HepG2 (cell line): ENCODE measurements at regions not wholly inside any gene's neighbourhood (a gene's known extent, or its start where the extent isn't known, plus 50 kb on each side); places are given as distances from the start of the nearest gene placed in this dataset.

ENCODE experiments used
- CHD4 ChIP-seq: fragments of 200-600 bp; sonication (generic); IDR thresholded peaks from 2 replicates; pipeline ENCODE4 v1.7.0; 2017; ENCODE audit warnings: mild to moderate bottlenecking, low read length, borderline replicate concordance
- EP300 ChIP-seq, 3 experiments: sonication (generic) in 1 of 3; formaldehyde crosslinking in 1 of 3; IDR thresholded peaks; 2 replicates each; pipeline versions ENCODE4 v1.5.1 to v1.6.1; 2011 to 2020; ENCODE audit warnings: low read depth in 2 of 3, low read length in 2 of 3, borderline replicate concordance in 1 of 3, improper control_type of control experiment in 1 of 3, mild to moderate bottlenecking in 1 of 3, missing genetic modification reagents in 1 of 3, moderate library complexity in 1 of 3
- GPBP1L1 ChIP-seq: sonication (generic); formaldehyde crosslinking; IDR thresholded peaks from 2 replicates; pipeline ENCODE4 v1.5.0; 2020; ENCODE audit warnings: mild to moderate bottlenecking, missing genetic modification reagents
- PAX8 ChIP-seq: sonication (generic); formaldehyde crosslinking; IDR thresholded peaks from 2 replicates; pipeline ENCODE4 v1.8.0; 2022; ENCODE audit warnings: mild to moderate bottlenecking, missing genetic modification reagents, borderline replicate concordance
- RFX1 ChIP-seq: fragments of 450-650 bp; IDR thresholded peaks from 2 replicates; pipeline ENCODE4 v1.6.1; 2017
- TCF12 ChIP-seq, 2 experiments: fragments of 450-650 bp in 1 of 2; sonication (generic) in 1 of 2; formaldehyde crosslinking in 1 of 2; IDR thresholded peaks; 2 replicates each; pipeline versions ENCODE4 v1.6.1 to v1.8.0; 2017 to 2022; ENCODE audit warnings: antibody characterized with exemption in 1 of 2, mild to moderate bottlenecking in 1 of 2, missing genetic modification reagents in 1 of 2, moderate library complexity in 1 of 2
- ZNF207 ChIP-seq: fragments of 450-650 bp; IDR thresholded peaks from 2 replicates; pipeline ENCODE4 v1.6.1; 2016; ENCODE audit warnings: antibody characterized with exemption, borderline replicate concordance
- ZNF274 ChIP-seq: sonication (generic); formaldehyde crosslinking; IDR thresholded peaks from 2 replicates; pipeline ENCODE4 v1.5.1; 2020; ENCODE audit warnings: mild to moderate bottlenecking, missing genetic modification reagents
- TF ChIP-seq, protein P1 (sequence below): IDR thresholded peaks from 2 replicates; pipeline ENCODE4 v1.6.1; 2012; ENCODE audit warnings: inconsistent platforms

DNA sequence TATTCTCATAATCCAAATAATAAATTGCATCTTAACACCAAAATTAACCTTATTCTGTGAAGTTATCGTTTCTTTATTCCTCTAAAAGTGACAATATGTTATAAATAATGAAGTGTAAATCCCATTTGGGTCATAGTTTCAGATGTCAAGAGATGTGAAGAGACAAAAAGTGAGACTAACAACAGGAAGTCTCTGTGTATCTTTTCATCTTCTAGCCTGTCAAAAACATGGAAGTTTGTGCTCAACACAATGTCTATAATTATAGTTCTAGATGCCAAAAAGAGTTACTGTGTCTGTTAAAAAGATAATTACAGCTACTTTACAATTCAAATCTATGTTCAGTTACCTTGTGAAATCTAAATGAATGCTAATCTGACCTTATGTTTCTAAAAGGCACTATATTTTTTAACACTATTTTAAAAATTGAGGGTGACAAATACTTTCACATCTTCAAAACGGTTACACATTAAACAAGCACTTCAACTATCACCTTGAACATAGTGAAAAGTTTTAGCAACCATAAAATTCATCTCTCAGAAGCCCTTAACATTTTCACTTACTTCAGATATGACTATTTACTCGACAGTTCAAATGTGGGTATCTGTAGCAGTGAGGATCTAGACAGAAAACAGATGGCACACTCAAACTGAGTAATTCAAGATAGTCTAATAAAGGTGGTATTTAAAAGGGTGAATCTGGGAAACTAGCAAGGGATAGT lies 509.8 kb downstream of the ARAP2 start:
- no peak for TF ChIP-seq ZNF207
- TF ChIP-seq, protein P1, sequence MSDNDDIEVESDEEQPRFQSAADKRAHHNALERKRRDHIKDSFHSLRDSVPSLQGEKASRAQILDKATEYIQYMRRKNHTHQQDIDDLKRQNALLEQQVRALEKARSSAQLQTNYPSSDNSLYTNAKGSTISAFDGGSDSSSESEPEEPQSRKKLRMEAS: no peak
- no peak for TF ChIP-seq PAX8 (CRISPR knock-in tag)
- TF ChIP-seq RFX1: no peak
- TF ChIP-seq CHD4: no peak
- no peak for TF ChIP-seq TCF12 (IDR thresholded peaks at IDR 0.05)
- TF ChIP-seq TCF12 (CRISPR knock-in tag; IDR thresholded peaks at IDR 0.05): no peak
- TF ChIP-seq EP300 (IDR thresholded peaks at IDR 0.05; ENCODE audit: low read depth in 2 of 2, low read length in 2 of 2): no peak
- no peak for TF ChIP-seq EP300 (CRISPR knock-in tag; IDR thresholded peaks at IDR 0.05; ENCODE audit: borderline replicate concordance)
- no peak for TF ChIP-seq ZNF274 (CRISPR knock-in tag)
- no peak for TF ChIP-seq GPBP1L1 (CRISPR knock-in tag)
